ENCODE measurements at regions not wholly inside any gene's neighbourhood (a gene's known extent, or its start where the extent isn't known, plus 50 kb on each side); places are given as distances from the start of the nearest gene placed in this dataset.
"Not testable (repeated sequence)": the region's sequence is repeated elsewhere in the genome, so short reads cannot be mapped to it uniquely, and the experiment has no call there.

GRCh38 chrX:447052-447451 is 60.3 kb upstream of the PPP2R3B start:
- H3K27me3 ChIP-seq (ENCODE audit: insufficient read depth, low read length) = no peaks in the 10 kb centered on the region

GRCh38 chrX:451750-452149 is 65.0 kb upstream of the PPP2R3B start:
- not testable (repeated sequence) for DNase-seq (ENCODE audit: insufficient read length, low spot score, missing footprints); H3K36me3 ChIP-seq (ENCODE audit: insufficient read depth, low read length); H2AFZ ChIP-seq (ENCODE audit: low read length); H4K20me1 ChIP-seq (ENCODE audit: insufficient read depth, low read length); H3K9me3 ChIP-seq (ENCODE audit: low read depth, low read length); H3K79me2 ChIP-seq (ENCODE audit: insufficient read depth, low read length); H3K4me2 ChIP-seq (ENCODE audit: insufficient read depth, low read length); H3K27ac ChIP-seq (ENCODE audit: low read depth, low read length); H3K27me3 ChIP-seq (ENCODE audit: insufficient read depth, low read length); H3K4me3 ChIP-seq (ENCODE audit: insufficient read depth, low read length); H3K4me1 ChIP-seq (ENCODE audit: insufficient read depth, low read length)

More at GRCh38 chrX:447052-447451, 60.3 kb upstream of the PPP2R3B start:
- Histone ChIP-seq H3K4me2 (ENCODE audit: insufficient read depth, low read length) (no peak overlapping the region), H4K20me1 (ENCODE audit: insufficient read depth, low read length) (no peaks in the 10 kb centered on the region), H3K4me1 (ENCODE audit: insufficient read depth, low read length) (no peaks in the 10 kb centered on the region), H3K36me3 (ENCODE audit: insufficient read depth, low read length) (no peaks in the 10 kb centered on the region), H3K9me3 (ENCODE audit: low read depth, low read length) (no peaks in the 10 kb centered on the region), H3K79me2 (ENCODE audit: insufficient read depth, low read length) (no peaks in the 10 kb centered on the region), H2AFZ (ENCODE audit: low read length) (no peak overlapping the region), H3K27ac (ENCODE audit: low read depth, low read length) (no peak overlapping the region), H3K4me3 (ENCODE audit: insufficient read depth, low read length) (no peak overlapping the region)
- TF ChIP-seq CTCF (IDR thresholded peaks at IDR 0.05; ENCODE audit: extremely low read depth, low read depth, low read length) = no peak
- no peak for DNase-seq (ENCODE audit: insufficient read length, low spot score, missing footprints)

GRCh38 chrX:452598-452997 is 65.9 kb upstream of the PPP2R3B start:
- Histone ChIP-seq H3K79me2 (ENCODE audit: insufficient read depth, low read length) (no peaks in the 10 kb centered on the region), H3K4me3 (ENCODE audit: insufficient read depth, low read length) (no peak overlapping the region), H3K27ac (ENCODE audit: low read depth, low read length) (no peak overlapping the region), H3K4me1 (ENCODE audit: insufficient read depth, low read length) (no peaks in the 10 kb centered on the region), H2AFZ (ENCODE audit: low read length) (no peak overlapping the region), H3K36me3 (ENCODE audit: insufficient read depth, low read length) (no peaks in the 10 kb centered on the region), H4K20me1 (ENCODE audit: insufficient read depth, low read length) (no peaks in the 10 kb centered on the region), H3K27me3 (ENCODE audit: insufficient read depth, low read length) (no peaks in the 10 kb centered on the region), H3K9me3 (ENCODE audit: low read depth, low read length) (no peaks in the 10 kb centered on the region), H3K4me2 (ENCODE audit: insufficient read depth, low read length) (no peak overlapping the region)
- TF ChIP-seq CTCF (IDR thresholded peaks at IDR 0.05; ENCODE audit: extremely low read depth, low read depth, low read length) = no peak
- no peak for DNase-seq (ENCODE audit: insufficient read length, low spot score, missing footprints)

GRCh38 chrX:454514-454913 is 67.8 kb upstream of the PPP2R3B start:
- not testable (repeated sequence) for H3K79me2 ChIP-seq (ENCODE audit: insufficient read depth, low read length); H3K27me3 ChIP-seq (ENCODE audit: insufficient read depth, low read length); H3K36me3 ChIP-seq (ENCODE audit: insufficient read depth, low read length); H3K4me2 ChIP-seq (ENCODE audit: insufficient read depth, low read length); H3K4me1 ChIP-seq (ENCODE audit: insufficient read depth, low read length); H3K4me3 ChIP-seq (ENCODE audit: insufficient read depth, low read length); H4K20me1 ChIP-seq (ENCODE audit: insufficient read depth, low read length); H2AFZ ChIP-seq (ENCODE audit: low read length); H3K9me3 ChIP-seq (ENCODE audit: low read depth, low read length); DNase-seq (ENCODE audit: insufficient read length, low spot score, missing footprints); H3K27ac ChIP-seq (ENCODE audit: low read depth, low read length)

GRCh38 chrX:455199-455598 is 68.5 kb upstream of the PPP2R3B start:
- Histone ChIP-seq H3K4me3 (ENCODE audit: insufficient read depth, low read length) (no peak overlapping the region), H3K27me3 (ENCODE audit: insufficient read depth, low read length) (no peaks in the 10 kb centered on the region), H3K27ac (ENCODE audit: low read depth, low read length) (no peak overlapping the region), H3K79me2 (ENCODE audit: insufficient read depth, low read length) (no peaks in the 10 kb centered on the region), H3K9me3 (ENCODE audit: low read depth, low read length) (no peaks in the 10 kb centered on the region), H2AFZ (ENCODE audit: low read length) (no peak overlapping the region), H3K4me2 (ENCODE audit: insufficient read depth, low read length) (no peak overlapping the region), H3K4me1 (ENCODE audit: insufficient read depth, low read length) (no peaks in the 10 kb centered on the region), H4K20me1 (ENCODE audit: insufficient read depth, low read length) (no peaks in the 10 kb centered on the region), H3K36me3 (ENCODE audit: insufficient read depth, low read length) (no peaks in the 10 kb centered on the region)
- TF ChIP-seq CTCF (IDR thresholded peaks at IDR 0.05; ENCODE audit: extremely low read depth, low read depth, low read length) = no peak
- DNase-seq (ENCODE audit: insufficient read length, low spot score, missing footprints) = no peak
